ENCODE measurements at regions not wholly inside any gene's neighbourhood (a gene's known extent, or its start where the extent isn't known, plus 50 kb on each side); places are given as distances from the start of the nearest gene placed in this dataset.

GRCh38 chr10:25766213-25766612 is 167.8 kb upstream of the MYO3A start:
- TF ChIP-seq CTCF (IDR thresholded peaks at IDR 0.05): no peak
- no peak for TF ChIP-seq ZFX (IDR thresholded peaks at IDR 0.05; ENCODE audit: borderline replicate concordance)

All from 22Rv1 (cell line).